Kidney (tissue), 13 donors: ENCODE measurements at regions not wholly inside any gene's neighbourhood (a gene's known extent, or its start where the extent isn't known, plus 50 kb on each side); places are given as distances from the start of the nearest gene placed in this dataset.

Experiments
- DNase-seq, 5 donors: peaks; one replicate each; pipeline ENCODE4 v3.0.0-alpha.2; 2013 to 2020
- FAIRE-seq: peaks from 2 replicates; lab custom pipeline; 2012; peaks lifted over from hg19 to GRCh38; lab: Jason Lieb, UNC
- H3K27ac ChIP-seq, 2 donors: one replicate each; pipeline ENCODE4 v1.7.0; 2013; ENCODE audit warnings: low read depth in 2 of 2, low read length in 2 of 2, inconsistent platforms in 1 of 2
- H3K27me3 ChIP-seq: one replicate; pipeline ENCODE4 v1.7.1; 2013; ENCODE audit warnings: low read length, inconsistent platforms; ENCODE audit not compliant: control insufficient read depth, insufficient read depth
- H3K36me3 ChIP-seq, 3 donors: one replicate each; pipeline versions ENCODE4 v1.7.0 to v1.7.1; 2013; ENCODE audit warnings: low read length in 3 of 3, control low read depth in 1 of 3, inconsistent platforms in 1 of 3; ENCODE audit not compliant: insufficient read depth in 3 of 3, control insufficient read depth in 2 of 3
- H3K4me1 ChIP-seq, 3 donors: one replicate each; pipeline versions ENCODE4 v1.7.0 to v1.7.1; 2013; ENCODE audit warnings: low read length in 3 of 3, inconsistent platforms in 1 of 3, low read depth in 1 of 3; ENCODE audit not compliant: control insufficient read depth in 2 of 3, insufficient read depth in 2 of 3
- H3K4me3 ChIP-seq, 3 donors: one replicate each; pipeline versions ENCODE4 v1.7.0 to v1.8.1; 2013; ENCODE audit warnings: low read length in 3 of 3, control low read depth in 1 of 3, inconsistent platforms in 1 of 3
- H3K9ac ChIP-seq, 3 donors: one replicate each; pipeline versions ENCODE4 v1.7.0 to v1.7.1; 2013; ENCODE audit warnings: low read length in 3 of 3, control low read depth in 1 of 3, inconsistent platforms in 1 of 3
- H3K9me3 ChIP-seq, 3 donors: one replicate each; pipeline versions ENCODE4 v1.7.0 to v1.7.1; 2013; ENCODE audit warnings: low read length in 3 of 3, control low read depth in 1 of 3, inconsistent platforms in 1 of 3; ENCODE audit not compliant: control insufficient read depth in 2 of 3, insufficient read depth in 1 of 3
- intact Hi-C: fragments of 100-400 bp; cut with DNase I; formaldehyde crosslinking; loops from one replicate; pipeline ENCODE4 v1.11.1; 2022
- TF ChIP-seq, protein P1 (sequence below): IDR thresholded peaks from 3 replicates; pipeline ENCODE4 v1.5.1; 2012; ENCODE audit warnings: mild to moderate bottlenecking, moderate library complexity, borderline replicate concordance; ENCODE audit not compliant: insufficient read depth; ENCODE audit errors: extremely low read depth
- donor health status: control.
- donor health status: control.
- donor health status: control.
- donor health status: control.
- donor health status: control.
- donor health status: DM: yes; HTN: yes; CAD: no.
- donor health status: Normal renal cell carcinoma (clear cell type).

DNA sequence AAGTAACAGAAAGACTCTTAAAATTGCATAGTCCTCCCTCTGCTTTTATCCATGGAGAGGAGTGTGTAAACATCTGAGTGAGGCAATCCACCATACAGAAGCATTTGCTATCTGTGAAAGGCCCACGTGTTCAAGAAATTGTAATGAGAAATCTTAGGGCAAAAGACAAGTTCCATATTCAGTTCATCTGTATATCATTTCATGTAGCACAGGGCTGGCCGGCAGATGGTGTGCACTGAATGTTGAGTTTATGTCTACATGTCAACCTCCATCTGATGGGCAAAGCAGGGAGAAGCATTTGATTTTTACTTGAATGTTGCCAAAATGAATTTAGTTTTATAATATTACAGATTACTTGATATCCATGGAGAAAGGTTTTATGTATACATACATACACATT lies 179.5 kb upstream of the RAD23B start:
- Histone ChIP-seq H3K9me3 (no peaks in the 10 kb centered on the region), H3K27ac (no peak overlapping the region), H3K36me3 (no peaks in the 10 kb centered on the region), H3K4me3 (no peak overlapping the region), H3K4me1 (no peaks in the 10 kb centered on the region), H3K9ac (no peak overlapping the region), H3K27me3 (no peaks in the 10 kb centered on the region)
- no peak for DNase-seq
- FAIRE-seq, result no peak
- intact Hi-C loops, result no loop called here
- TF ChIP-seq, protein P1, sequence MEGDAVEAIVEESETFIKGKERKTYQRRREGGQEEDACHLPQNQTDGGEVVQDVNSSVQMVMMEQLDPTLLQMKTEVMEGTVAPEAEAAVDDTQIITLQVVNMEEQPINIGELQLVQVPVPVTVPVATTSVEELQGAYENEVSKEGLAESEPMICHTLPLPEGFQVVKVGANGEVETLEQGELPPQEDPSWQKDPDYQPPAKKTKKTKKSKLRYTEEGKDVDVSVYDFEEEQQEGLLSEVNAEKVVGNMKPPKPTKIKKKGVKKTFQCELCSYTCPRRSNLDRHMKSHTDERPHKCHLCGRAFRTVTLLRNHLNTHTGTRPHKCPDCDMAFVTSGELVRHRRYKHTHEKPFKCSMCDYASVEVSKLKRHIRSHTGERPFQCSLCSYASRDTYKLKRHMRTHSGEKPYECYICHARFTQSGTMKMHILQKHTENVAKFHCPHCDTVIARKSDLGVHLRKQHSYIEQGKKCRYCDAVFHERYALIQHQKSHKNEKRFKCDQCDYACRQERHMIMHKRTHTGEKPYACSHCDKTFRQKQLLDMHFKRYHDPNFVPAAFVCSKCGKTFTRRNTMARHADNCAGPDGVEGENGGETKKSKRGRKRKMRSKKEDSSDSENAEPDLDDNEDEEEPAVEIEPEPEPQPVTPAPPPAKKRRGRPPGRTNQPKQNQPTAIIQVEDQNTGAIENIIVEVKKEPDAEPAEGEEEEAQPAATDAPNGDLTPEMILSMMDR, result no peak

DNA sequence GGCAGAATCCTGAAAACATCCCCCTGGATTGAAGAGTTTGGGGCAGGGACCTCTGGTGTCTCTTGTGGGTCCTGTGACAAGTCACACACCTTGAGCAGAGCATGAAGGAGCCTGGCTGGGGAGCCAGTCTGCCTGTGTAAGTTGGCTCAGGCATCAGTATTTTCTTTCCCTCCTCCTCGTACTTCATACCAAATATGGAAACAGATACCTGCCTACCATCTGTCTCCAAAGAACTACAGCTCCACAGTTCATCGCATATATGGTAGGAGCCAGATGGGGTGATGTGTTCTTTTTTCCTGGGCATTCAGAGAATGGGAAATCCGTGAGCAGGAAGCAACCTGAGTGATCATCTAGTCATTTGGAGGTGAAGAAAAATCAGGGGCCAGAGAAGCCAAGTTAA lies 177.3 kb upstream of the RAD23B start:
- no peaks in the 10 kb centered on the region for H3K9me3 ChIP-seq
- no peaks in the 10 kb centered on the region for H3K4me1 ChIP-seq
- H3K27me3 ChIP-seq, result no peaks in the 10 kb centered on the region
- FAIRE-seq (no peak), DNase-seq (no peak)
- no peak overlapping the region for H3K4me3 ChIP-seq
- no peaks in the 10 kb centered on the region for H3K36me3 ChIP-seq
- intact Hi-C loops, result no loop called here
- TF ChIP-seq, protein P1, result no peak
- H3K27ac ChIP-seq, result no peak overlapping the region
- H3K9ac ChIP-seq, result no peak overlapping the region

DNA sequence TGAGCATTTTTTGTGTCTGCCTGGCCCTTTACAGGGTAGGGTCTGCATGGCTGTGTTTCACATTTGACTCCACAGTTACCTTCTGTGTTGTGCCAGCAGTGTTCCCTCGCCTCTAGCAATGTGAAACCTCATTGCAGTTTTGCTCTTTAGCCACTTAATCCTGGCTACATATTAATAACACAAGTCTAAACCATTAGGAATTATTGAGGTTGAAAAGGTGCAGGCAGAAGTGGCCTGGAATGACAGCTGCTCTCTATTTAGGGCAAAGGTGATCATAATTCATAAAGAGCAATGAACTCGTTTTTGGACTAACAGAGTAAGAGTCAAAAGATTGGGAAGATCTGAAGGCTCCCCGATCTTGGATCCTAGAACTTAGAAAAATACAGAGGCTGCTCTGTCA lies 176.7 kb upstream of the RAD23B start:
- H3K27ac ChIP-seq, result no peak overlapping the region
- DNase-seq, result no peak
- H3K4me1 ChIP-seq, result no peaks in the 10 kb centered on the region
- TF ChIP-seq, protein P1, result no peak
- no peaks in the 10 kb centered on the region for H3K9me3 ChIP-seq
- no peak overlapping the region for H3K4me3 ChIP-seq
- H3K27me3 ChIP-seq, result no peaks in the 10 kb centered on the region
- H3K9ac ChIP-seq, result no peak overlapping the region
- H3K36me3 ChIP-seq, result no peaks in the 10 kb centered on the region
- no peak for FAIRE-seq
- intact Hi-C loops, result no loop called here
